ENCODE measurements at regions not wholly inside any gene's neighbourhood (a gene's known extent, or its start where the extent isn't known, plus 50 kb on each side); places are given as distances from the start of the nearest gene placed in this dataset.

DNA sequence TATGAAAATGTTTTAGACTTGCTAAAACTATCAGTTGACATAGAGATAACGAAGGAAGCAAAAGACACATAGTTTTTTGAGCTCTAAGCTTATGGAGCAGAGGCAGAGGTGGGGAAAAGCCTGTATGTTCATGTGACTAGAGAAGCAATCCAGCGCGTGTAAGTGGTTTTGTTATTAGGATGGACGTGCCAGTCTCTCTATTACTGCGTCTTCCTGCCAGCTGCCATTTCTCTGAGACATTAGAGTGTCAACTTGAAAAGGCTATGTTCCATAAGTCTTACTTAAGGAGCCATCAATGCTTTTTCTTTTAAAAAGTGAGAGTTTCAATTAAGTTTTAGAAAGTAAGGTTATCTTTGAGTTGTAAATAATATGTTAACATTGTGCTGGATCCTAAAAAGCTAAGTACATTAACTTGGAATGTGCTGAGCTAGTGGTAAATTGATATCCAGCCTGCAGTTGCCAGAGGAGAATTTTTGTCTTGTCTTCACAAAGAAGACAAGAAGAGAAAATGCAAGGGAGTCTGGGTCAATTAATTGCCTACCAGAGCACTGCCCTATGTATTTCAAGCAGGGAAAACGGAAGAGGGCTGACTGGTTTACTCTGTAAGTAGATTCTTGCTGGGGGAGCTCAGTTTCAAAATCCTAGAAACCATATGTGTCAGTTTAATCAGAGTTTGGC lies 161.8 kb upstream of the B3GALT2 start:
- no peak for DNase-seq (ENCODE audit: low spot score)

GRCh38 chr1:193346085-193346484 lies 159.7 kb upstream of the B3GALT2 start:
- DNase-seq (ENCODE audit: low spot score): no peak

DNA sequence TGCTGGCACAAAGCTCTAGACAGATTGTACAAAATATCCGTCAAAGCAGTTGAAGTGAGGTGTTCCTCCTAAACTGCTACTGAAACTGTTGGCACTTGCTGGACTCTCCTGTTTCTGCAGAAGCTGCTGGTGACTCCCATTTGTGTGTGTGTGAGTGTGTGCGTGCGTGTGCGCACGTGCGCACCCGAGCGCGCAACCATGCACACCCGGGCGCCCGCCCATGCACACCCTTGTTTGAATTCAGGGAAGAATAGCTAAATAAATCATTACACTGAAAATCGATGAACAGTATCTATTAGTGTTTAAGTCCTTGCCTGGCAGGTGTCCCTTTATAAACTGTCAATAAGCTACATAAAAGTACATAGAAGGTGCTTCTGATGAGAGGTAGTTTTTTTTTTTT lies 156.4 kb upstream of the B3GALT2 start:
- DNase-seq (ENCODE audit: low spot score): no peak

- DNase-seq (ENCODE audit: low spot score): no peak
These were observed 153.9 kb upstream of the B3GALT2 start for GRCh38 chr1:193340331-193340730.

DNA sequence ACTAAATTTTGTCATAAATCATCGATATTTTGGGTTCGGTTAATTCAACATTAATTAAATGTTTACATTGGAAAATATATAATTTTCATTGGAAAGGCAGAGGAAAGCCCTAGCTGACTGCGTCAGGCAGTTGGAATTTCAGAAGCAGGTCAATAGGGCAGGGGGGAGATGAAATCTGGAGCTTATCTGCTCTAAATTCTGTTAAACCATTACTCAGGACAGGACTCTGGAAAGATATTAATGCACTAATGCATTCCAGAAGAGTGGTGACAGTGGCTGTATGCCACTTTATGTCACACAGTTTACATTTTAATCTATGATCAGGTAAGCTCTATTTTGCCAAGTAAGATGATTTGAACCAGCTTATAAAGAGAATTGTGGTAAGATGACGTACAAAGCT lies 153.0 kb upstream of the B3GALT2 start:
- no peak for DNase-seq (ENCODE audit: low spot score)

- DNase-seq (ENCODE audit: low spot score): no peak
These were observed 151.8 kb upstream of the B3GALT2 start for GRCh38 chr1:193338194-193338593.

- no peak for DNase-seq (ENCODE audit: low spot score)
These were observed 149.5 kb upstream of the B3GALT2 start for GRCh38 chr1:193335806-193336428.

DNA sequence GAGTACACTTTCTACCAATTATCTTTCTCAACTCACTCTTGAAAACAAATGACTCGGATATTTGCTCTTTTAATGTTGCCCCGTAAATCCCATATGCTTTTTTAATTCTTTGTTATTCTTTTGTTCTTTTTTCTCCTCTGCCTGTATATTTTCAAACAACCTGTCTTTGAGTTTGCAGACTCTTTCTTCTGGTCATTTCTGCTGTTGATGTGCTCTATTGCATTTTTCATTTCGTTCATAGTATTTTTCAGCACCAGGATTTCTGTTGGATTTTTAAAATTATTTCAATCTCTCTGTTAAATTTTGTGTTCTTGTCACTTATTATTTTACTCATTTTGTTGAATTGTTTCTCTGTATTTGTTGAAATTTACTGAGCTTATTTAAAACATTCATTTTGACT lies 146.8 kb upstream of the B3GALT2 start:
- no peak for DNase-seq (ENCODE audit: low spot score)

- DNase-seq (ENCODE audit: low spot score): no peak
These were observed 139.9 kb upstream of the B3GALT2 start for GRCh38 chr1:193326296-193326695.

DNA sequence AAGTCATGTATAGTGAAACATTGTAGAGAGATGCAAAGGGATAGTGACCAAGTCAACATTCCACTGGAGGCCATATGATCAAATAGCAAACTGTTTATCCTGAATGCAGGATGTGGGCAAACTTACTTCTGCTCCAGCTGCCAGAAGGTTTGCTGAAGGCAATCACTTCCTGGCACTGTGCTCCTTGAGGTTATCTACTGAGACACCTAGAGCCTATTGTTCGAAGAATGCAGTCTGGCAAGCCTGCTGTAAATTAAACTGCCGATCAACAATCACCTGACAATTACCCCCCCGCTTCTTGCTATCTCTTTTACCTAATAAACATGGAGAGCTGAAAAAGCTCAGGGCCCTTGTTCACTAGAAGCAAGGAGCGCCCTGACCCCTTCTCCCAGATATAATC lies 139.4 kb upstream of the B3GALT2 start:
- no peak for DNase-seq (ENCODE audit: low spot score)

DNA sequence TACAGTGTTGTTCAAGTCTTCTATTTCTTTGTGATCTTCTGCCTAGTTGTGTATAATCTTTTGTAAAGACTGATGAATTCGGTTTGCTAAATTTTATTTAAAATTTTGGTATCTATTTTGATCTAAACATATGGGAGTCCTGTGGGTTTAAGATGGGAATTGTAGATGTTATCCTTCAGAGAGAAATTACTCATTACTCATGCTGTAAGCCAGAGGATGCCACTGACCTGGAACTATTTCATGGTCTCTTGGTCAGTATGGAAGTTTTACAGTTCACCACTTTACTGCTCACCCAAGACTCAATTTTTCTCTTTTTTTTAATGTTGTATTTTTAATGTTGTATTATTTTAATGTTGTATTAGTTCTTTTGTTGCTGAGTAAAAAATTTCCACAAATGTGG lies 138.6 kb upstream of the B3GALT2 start:
- no peak for DNase-seq (ENCODE audit: low spot score)

- DNase-seq (ENCODE audit: low spot score): no peak
These were observed 135.8 kb upstream of the B3GALT2 start for GRCh38 chr1:193322211-193322610.

DNA sequence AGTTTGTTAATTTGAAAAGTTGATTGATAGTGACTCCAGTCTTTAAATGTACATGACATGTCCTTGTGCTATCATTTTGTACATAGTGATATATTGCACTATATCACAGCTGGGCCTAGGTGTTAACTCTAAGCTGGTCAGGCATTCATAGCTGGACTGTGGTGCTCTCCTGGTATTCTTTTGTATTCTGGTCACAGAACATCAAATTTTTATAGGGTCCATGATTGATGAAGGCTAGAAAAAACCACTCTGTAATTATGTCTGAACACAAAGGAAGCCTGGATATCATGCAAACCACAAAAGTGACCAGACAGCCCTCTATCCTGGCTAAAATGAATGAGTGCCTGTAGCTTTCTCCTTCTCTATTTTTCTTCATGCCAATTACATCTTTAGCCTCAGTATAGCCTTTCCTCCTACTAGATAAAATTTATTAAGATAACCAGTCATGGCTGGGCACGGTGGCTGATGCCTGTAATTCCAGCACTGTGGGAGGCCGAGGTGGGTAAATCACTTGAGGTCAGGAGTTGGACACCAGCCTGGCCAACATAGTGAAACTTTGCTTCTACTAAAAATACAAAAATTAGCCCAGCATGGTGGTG lies 134.9 kb upstream of the B3GALT2 start:
- no peak for DNase-seq (ENCODE audit: low spot score)

GRCh38 chr1:193320270-193320669 lies 133.9 kb upstream of the B3GALT2 start:
- no peak for DNase-seq (ENCODE audit: low spot score)

GRCh38 chr1:193318347-193318746 lies 131.9 kb upstream of the B3GALT2 start:
- no peak for DNase-seq (ENCODE audit: low spot score)

DNA sequence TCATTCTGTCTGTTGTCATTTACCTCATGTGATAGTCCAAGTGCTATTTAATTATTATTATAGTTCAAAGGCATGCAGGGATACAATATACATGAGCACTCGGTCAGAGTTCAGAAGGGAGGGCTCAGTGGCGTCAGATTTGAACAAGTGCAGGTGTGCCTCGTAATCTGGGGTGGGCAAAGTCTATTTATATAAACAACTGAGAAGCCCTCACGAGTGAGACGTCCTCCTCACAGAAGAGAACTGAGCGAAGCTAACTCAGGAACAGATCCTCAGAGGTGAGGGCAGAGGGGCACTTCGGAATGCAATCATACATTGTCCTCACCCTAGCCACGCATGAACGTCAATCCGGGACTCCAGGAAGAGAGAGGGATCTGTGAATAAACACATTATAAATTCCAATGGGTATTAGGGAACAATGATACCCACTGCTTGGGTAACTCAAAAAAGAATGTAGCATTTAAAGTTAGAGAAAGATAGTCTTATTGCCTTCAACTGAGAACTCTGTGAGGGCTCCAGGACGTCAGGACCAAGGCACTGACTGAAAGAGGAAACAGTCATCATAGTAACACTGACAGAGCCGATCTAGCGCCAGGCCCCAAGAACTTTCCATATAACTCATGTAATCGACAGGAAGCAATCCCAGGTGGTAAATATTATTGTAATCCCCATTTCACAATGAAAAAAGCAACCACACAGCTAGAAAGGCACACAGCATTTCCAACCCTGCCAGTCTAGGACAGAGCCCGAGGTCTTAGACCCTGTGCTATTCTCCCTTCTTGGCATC lies 127.1 kb upstream of the B3GALT2 start:
- no peak for DNase-seq (ENCODE audit: low spot score)

GRCh38 chr1:193312432-193312831 lies 126.0 kb upstream of the B3GALT2 start:
- DNase-seq (ENCODE audit: low spot score): no peak

DNA sequence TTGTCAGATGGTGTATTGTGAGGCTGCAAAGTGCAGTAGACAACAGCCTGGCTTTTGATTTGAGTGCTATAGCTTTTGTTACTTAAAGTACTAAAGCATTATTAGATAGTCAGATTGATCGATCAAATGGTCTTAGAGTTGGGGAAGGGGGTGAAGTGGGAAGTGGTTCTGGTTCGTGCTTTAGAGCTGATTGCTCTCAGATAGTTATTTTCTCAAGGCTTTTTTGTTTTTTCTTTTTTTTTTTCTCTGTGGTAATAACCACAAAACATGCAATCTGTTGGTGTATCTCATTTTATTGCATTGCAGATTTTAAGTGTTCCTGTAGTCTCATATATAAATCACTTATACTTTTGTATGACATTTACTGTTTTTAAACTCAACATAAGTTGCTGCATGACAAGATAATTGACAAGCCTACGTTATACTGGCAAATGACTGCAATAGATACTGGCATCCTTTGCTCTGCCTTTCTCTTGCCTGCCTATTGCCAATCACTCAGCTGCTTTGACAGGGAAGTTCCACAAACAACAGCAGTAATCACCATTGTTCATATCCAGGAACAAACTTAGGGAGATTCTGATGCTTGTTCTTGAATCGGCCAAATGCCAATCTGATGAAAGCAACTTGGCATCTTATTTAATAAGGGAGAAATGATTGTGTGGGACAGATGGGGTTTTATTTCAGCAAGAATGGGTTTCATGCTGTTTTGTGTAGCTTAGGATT lies 125.0 kb upstream of the B3GALT2 start:
- no peak for DNase-seq (ENCODE audit: low spot score)

DNA sequence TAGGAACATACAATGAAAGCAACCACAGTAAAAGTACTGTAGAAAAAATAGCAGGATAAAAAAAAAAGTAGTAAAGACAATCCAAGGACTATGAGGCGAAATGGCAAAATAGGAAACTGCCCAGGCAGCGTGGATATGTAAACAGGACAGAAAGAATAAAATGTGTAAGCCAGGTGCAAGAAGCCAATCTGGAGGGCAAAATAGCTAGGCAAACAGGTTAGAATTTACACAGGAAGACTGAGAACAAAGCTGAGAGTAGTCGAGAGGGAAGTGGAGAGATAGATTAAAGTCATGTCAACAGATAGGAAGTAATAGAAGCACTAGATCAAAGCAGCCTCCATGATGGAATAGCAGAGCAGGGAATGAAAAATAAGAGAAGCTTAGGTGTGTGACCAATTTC lies 124.2 kb upstream of the B3GALT2 start:
- DNase-seq (ENCODE audit: low spot score): no peak

- DNase-seq (ENCODE audit: low spot score): no peak
These were observed 123.6 kb upstream of the B3GALT2 start for GRCh38 chr1:193309936-193310475.

- DNase-seq (ENCODE audit: low spot score): no peak
These were observed 122.0 kb upstream of the B3GALT2 start for GRCh38 chr1:193308438-193308837.

DNA sequence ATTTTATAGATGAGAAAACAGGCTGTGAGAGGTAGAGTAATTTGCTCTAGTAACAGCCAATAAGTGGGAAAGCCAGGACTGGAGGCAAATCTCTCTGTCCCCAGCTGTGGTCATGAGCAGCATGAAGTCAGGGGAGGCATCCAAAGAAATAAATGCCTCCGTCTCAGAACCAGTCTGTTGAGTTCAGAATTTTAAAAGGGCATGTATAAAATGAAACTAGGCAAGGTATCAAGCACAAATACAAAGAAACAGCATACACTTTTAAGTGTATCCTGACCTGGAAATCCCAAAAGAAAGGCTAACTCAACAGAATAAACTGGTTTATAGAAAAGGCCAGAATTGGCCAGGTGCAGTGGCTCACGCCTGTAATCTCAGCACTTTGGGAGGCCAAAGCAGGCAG lies 120.0 kb upstream of the B3GALT2 start:
- DNase-seq (ENCODE audit: low spot score): no peak

All from D341Med (cell line).